Uterus (tissue), 2 donors: ENCODE measurements at regions not wholly inside any gene's neighbourhood (a gene's known extent, or its start where the extent isn't known, plus 50 kb on each side); places are given as distances from the start of the nearest gene placed in this dataset.

Experiments used
- POLR2A ChIP-seq, 2 donors: fragments of 450-650 bp; IDR thresholded peaks; one replicate each; pipeline ENCODE4 v1.6.1; 2016; ENCODE audit warnings: antibody characterized with exemption in 2 of 2, mild to moderate bottlenecking in 1 of 2, moderate library complexity in 1 of 2
- TF ChIP-seq, protein P1 (sequence below), 4 experiments: fragments of 200-600 bp in 2 of 4; fragments of 450-650 bp in 2 of 4; sonication (generic) in 2 of 4; IDR thresholded peaks; one replicate each; pipeline ENCODE4 v1.5.1; 2016 to 2019; ENCODE audit warnings: antibody characterized with exemption in 4 of 4, mild to moderate bottlenecking in 2 of 4, moderate library complexity in 1 of 4

DNA sequence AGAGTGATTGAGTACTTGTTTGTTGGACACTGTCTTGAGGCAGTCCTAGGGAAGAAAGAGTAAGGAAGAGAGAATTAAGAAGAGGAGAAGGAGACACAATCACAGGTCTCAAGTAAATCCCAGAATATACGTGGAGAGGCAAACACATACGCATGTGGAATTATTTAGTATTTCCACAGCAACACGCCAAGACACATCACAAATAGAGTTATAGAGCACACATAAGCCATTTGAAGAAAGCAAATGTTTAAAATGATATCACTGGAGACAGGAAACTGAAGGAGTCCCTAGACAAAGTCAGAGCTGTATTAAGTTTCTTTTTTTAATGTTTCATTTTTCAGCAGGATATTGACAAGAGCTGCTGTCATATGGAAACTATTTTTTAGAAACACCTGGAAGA, 206.1 kb upstream of the LRIG1 start:
- TF ChIP-seq, protein P1, sequence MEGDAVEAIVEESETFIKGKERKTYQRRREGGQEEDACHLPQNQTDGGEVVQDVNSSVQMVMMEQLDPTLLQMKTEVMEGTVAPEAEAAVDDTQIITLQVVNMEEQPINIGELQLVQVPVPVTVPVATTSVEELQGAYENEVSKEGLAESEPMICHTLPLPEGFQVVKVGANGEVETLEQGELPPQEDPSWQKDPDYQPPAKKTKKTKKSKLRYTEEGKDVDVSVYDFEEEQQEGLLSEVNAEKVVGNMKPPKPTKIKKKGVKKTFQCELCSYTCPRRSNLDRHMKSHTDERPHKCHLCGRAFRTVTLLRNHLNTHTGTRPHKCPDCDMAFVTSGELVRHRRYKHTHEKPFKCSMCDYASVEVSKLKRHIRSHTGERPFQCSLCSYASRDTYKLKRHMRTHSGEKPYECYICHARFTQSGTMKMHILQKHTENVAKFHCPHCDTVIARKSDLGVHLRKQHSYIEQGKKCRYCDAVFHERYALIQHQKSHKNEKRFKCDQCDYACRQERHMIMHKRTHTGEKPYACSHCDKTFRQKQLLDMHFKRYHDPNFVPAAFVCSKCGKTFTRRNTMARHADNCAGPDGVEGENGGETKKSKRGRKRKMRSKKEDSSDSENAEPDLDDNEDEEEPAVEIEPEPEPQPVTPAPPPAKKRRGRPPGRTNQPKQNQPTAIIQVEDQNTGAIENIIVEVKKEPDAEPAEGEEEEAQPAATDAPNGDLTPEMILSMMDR (IDR thresholded peaks at IDR 0.05): no peak
- no peak for TF ChIP-seq POLR2A (IDR thresholded peaks at IDR 0.05)
